NCI-H2171 treated with DMSO at 0.1 percent for 48 hours (cell line): ENCODE measurements at regions not wholly inside any gene's neighbourhood (a gene's known extent, or its start where the extent isn't known, plus 50 kb on each side); places are given as distances from the start of the nearest gene placed in this dataset.
"Not testable (repeated sequence)": the region's sequence is repeated elsewhere in the genome, so short reads cannot be mapped to it uniquely, and the experiment has no call there.

Source experiments
- DNase-seq: peaks from one replicate; lab custom pipeline; 2025; lab: John Stamatoyannopoulos, UW

GRCh38 chr6:155850408-155850841 is 394.8 kb upstream of the NOX3 start:
- DNase-seq, result no peak

GRCh38 chr6:155847711-155848110 is 392.1 kb upstream of the NOX3 start:
- DNase-seq, result no peak

- DNase-seq, result no peak
Observed at GRCh38 chr6:155837474-155837873, 381.8 kb upstream of the NOX3 start.

GRCh38 chr6:155832596-155832995 is 377.0 kb upstream of the NOX3 start:
- DNase-seq, result no peak

- DNase-seq, result no peak
Observed at GRCh38 chr6:155830531-155830930, 374.9 kb upstream of the NOX3 start.

- DNase-seq, result no peak
Observed at GRCh38 chr6:155829646-155830045, 374.0 kb upstream of the NOX3 start.

GRCh38 chr6:155828989-155829388 is 373.4 kb upstream of the NOX3 start:
- no peak for DNase-seq

GRCh38 chr6:155818698-155819097 is 363.1 kb upstream of the NOX3 start:
- no peak for DNase-seq

GRCh38 chr6:155813548-155813947 is 357.9 kb upstream of the NOX3 start:
- no peak for DNase-seq

GRCh38 chr6:155807243-155807642 is 351.6 kb upstream of the NOX3 start:
- DNase-seq, result no peak

- no peak for DNase-seq
Observed at GRCh38 chr6:155801046-155801445, 345.4 kb upstream of the NOX3 start.

- not testable (repeated sequence) for DNase-seq
Observed at GRCh38 chr6:155798876-155799275, 343.2 kb upstream of the NOX3 start.

- DNase-seq, result no peak
Observed at GRCh38 chr6:155795173-155795796, 339.6 kb upstream of the NOX3 start.

GRCh38 chr6:155791891-155792290 is 336.3 kb upstream of the NOX3 start:
- no peak for DNase-seq

GRCh38 chr6:155791186-155791585 is 335.5 kb upstream of the NOX3 start:
- no peak for DNase-seq

GRCh38 chr6:155787168-155787567 is 331.5 kb upstream of the NOX3 start:
- no peak for DNase-seq

GRCh38 chr6:155786528-155786927 is 330.9 kb upstream of the NOX3 start:
- no peak for DNase-seq

- no peak for DNase-seq
Observed at GRCh38 chr6:155782739-155783459, 327.3 kb upstream of the NOX3 start.

GRCh38 chr6:155782320-155782731 is 326.7 kb upstream of the NOX3 start:
- no peak for DNase-seq

GRCh38 chr6:155779456-155779855 is 323.8 kb upstream of the NOX3 start:
- DNase-seq, result no peak

- no peak for DNase-seq
Observed at GRCh38 chr6:155778336-155778735, 322.7 kb upstream of the NOX3 start.

- DNase-seq, result no peak
Observed at GRCh38 chr6:155771822-155772221, 316.2 kb upstream of the NOX3 start.

- DNase-seq, result no peak
Observed at GRCh38 chr6:155770856-155771255, 315.2 kb upstream of the NOX3 start.

- DNase-seq, result no peak
Observed at GRCh38 chr6:155770313-155770712, 314.7 kb upstream of the NOX3 start.
